ENCODE measurements at regions not wholly inside any gene's neighbourhood (a gene's known extent, or its start where the extent isn't known, plus 50 kb on each side); places are given as distances from the start of the nearest gene placed in this dataset.
A peak's percentile ranks its signal among the peaks of the same experiment; 100 is the strongest.

- 14% methylated on average over 4 of the region's 5 CpGs; no CpG with 5 or more reads in 1 of the 2 experiments for WGBS, 2 experiments (ENCODE audit: extremely low coverage in 2 of 2, insufficient read length in 1 of 2)
- DNase-seq (no peak), ATAC-seq (ENCODE audit: low read depth) (no peak)
- Histone ChIP-seq H3K9ac (ENCODE audit: low read depth, low read length) (no peak overlapping the region), H3K56ac (ENCODE audit: extremely low read depth, insufficient read depth, low read length) (no peak overlapping the region), H3K14ac (replicated peaks; ENCODE audit: low read depth, low read length) (no peak overlapping the region), H3K27me3 (ENCODE audit: control insufficient read depth, insufficient read depth, low read length) (no peaks in the 10 kb centered on the region), H4K5ac (ENCODE audit: low read depth, low read length) (no peak overlapping the region), H2AFZ (replicated peaks; ENCODE audit: low read length, poor library complexity) (no peak overlapping the region), H2BK15ac (ENCODE audit: low read depth, low read length) (no peak overlapping the region), H3K36me3 (ENCODE audit: control insufficient read depth, insufficient read depth, low read length) (no peaks in the 10 kb centered on the region), H3K4me1 (ENCODE audit: control insufficient read depth, insufficient read depth, low read length) (no peaks in the 10 kb centered on the region), H2BK5ac (ENCODE audit: low read depth, low read length, poor library complexity, severe bottlenecking) (peak overlapping the region; percentile 13), H3K4me3 (ENCODE audit: insufficient read depth, low read depth, low read length) (no peak overlapping the region), H3K18ac (ENCODE audit: low read depth, low read length) (no peak overlapping the region), H4K8ac (ENCODE audit: low read depth in 2 of 2, low read length in 2 of 2) (no peak overlapping the region), H2BK120ac (ENCODE audit: low read depth, low read length) (no peak overlapping the region), H2AK5ac (ENCODE audit: low read depth, low read length) (no peak overlapping the region), H3K23ac (ENCODE audit: low read depth, low read length) (no peak overlapping the region), H4K91ac (ENCODE audit: insufficient read depth, low read depth, low read length) (no peak overlapping the region), H2AK9ac (replicated peaks; ENCODE audit: low read depth, low read length, poor library complexity) (no peak overlapping the region), H4K20me1 (ENCODE audit: insufficient read depth, low read length) (no peaks in the 10 kb centered on the region), H3K9me1 (ENCODE audit: insufficient read depth, low read length) (no peaks in the 10 kb centered on the region), H3K27ac (ENCODE audit: insufficient read depth, low read length) (no peak overlapping the region), H2BK20ac (ENCODE audit: low read depth, low read length) (no peak overlapping the region), H3K9me3 (ENCODE audit: control insufficient read depth, insufficient read depth, low read length) (peaks cover 47% of the 10 kb centered on the region), H3K4me2 (ENCODE audit: low read depth, low read length) (no peak overlapping the region), H3K4ac (ENCODE audit: low read depth, low read length) (no peak overlapping the region), H3K79me1 (ENCODE audit: low read depth in 1 of 2, low read length in 2 of 2) (no peaks in the 10 kb centered on the region)
- intact Hi-C loops (cut with micrococcal nuclease): no loop called here
- no peak for TF ChIP-seq FOS (IDR thresholded peaks at IDR 0.05; ENCODE audit: low read depth, low read length)
- BruUV-seq (replicated peaks): no TSS peak
- dilution Hi-C loops (cut with HindIII; ENCODE audit: low sequenced_read_pairs, unreplicated experiment): no loop called here
- in situ Hi-C loops (cut with MboI; ENCODE audit: low sequenced_read_pairs): no loop called here
- POLR2A ChIA-PET (ENCODE audit: unreplicated experiment): no interaction called here
- CTCF ChIA-PET: no interaction called here
Observed at GRCh38 chr2:89781962-89782361, 1090.5 kb downstream of the RPIA start.
